IgD-negative memory B cell (primary cell): ENCODE measurements at regions not wholly inside any gene's neighbourhood (a gene's known extent, or its start where the extent isn't known, plus 50 kb on each side); places are given as distances from the start of the nearest gene placed in this dataset.
A peak's percentile ranks its signal among the peaks of the same experiment; 100 is the strongest.

Experiments used
- H3K27ac Mint-ChIP-seq, 3 donors: one replicate each; pipeline ENCODE4 v1.8.0; 2020 to 2022; ENCODE audit warnings: mild to moderate bottlenecking in 3 of 3, mixed read lengths in 3 of 3, moderate library complexity in 1 of 3
- H3K27me3 Mint-ChIP-seq: one replicate; pipeline ENCODE4 v1.8.0; 2021; ENCODE audit warnings: mixed read lengths
- H3K36me3 Mint-ChIP-seq: one replicate; pipeline ENCODE4 v1.8.0; 2020; ENCODE audit warnings: mild to moderate bottlenecking, mixed read lengths
- H3K4me1 Mint-ChIP-seq, 3 donors: one replicate each; pipeline ENCODE4 v1.8.0; 2020 to 2022; ENCODE audit warnings: mixed read lengths in 3 of 3, mild to moderate bottlenecking in 1 of 3
- H3K4me3 Mint-ChIP-seq, 4 donors: one replicate each; pipeline ENCODE4 v1.8.0; 2020 to 2022; ENCODE audit warnings: mild to moderate bottlenecking in 4 of 4, mixed read lengths in 4 of 4, moderate library complexity in 3 of 4
- H3K9me3 Mint-ChIP-seq, 3 donors: one replicate each; pipeline ENCODE4 v1.8.0; 2020 to 2021; ENCODE audit warnings: mixed read lengths in 3 of 3, mild to moderate bottlenecking in 1 of 3

- no peaks in the 10 kb centered on the region for H3K36me3 Mint-ChIP-seq
- peak overlapping the region; percentile 80 to 94 (median 84) for H3K4me3 Mint-ChIP-seq
- H3K27me3 Mint-ChIP-seq: no peaks in the 10 kb centered on the region
- peak overlapping the region; percentile 95 to 100 (median 99) for H3K27ac Mint-ChIP-seq
- peaks cover 26 to 40% (median 32%) of the 10 kb centered on the region in 3 donors for H3K4me1 Mint-ChIP-seq
- H3K9me3 Mint-ChIP-seq: no peaks in the 10 kb centered on the region
Measured at GRCh38 chr21:43353282-43354025, 73.5 kb downstream of the SIK1 start.

- Mint-ChIP-seq H3K4me1 (peaks cover 26 to 37% (median 31%) of the 10 kb centered on the region in 3 donors), H3K27me3 (no peaks in the 10 kb centered on the region), H3K9me3 (no peaks in the 10 kb centered on the region), H3K4me3 (peak overlapping the region; percentile 80 to 94 (median 84)), H3K27ac (peak overlapping the region; percentile 95 to 100 (median 99)), H3K36me3 (no peaks in the 10 kb centered on the region)
Measured at GRCh38 chr21:43352568-43353281, 74.2 kb downstream of the SIK1 start.

GRCh38 chr21:43352154-43352537, 74.8 kb downstream of the SIK1 start:
- Mint-ChIP-seq H3K27me3 (no peaks in the 10 kb centered on the region), H3K4me3 (peak overlapping the region in 2 of 4 donors; percentile 23 to 80), H3K9me3 (no peaks in the 10 kb centered on the region), H3K4me1 (peaks cover 26 to 37% (median 31%) of the 10 kb centered on the region in 3 donors), H3K27ac (peak overlapping the region; percentile 95 to 100 (median 99)), H3K36me3 (no peaks in the 10 kb centered on the region)

GRCh38 chr21:43351501-43352153, 75.3 kb downstream of the SIK1 start:
- H3K27ac Mint-ChIP-seq: peak overlapping the region; percentile 95 to 100 (median 99)
- H3K9me3 Mint-ChIP-seq: no peaks in the 10 kb centered on the region
- H3K27me3 Mint-ChIP-seq: no peaks in the 10 kb centered on the region
- H3K36me3 Mint-ChIP-seq: no peaks in the 10 kb centered on the region
- H3K4me3 Mint-ChIP-seq: peak overlapping the region in 1 of 4 donors; percentile 80
- peaks cover 26 to 36% (median 29%) of the 10 kb centered on the region in 3 donors for H3K4me1 Mint-ChIP-seq

GRCh38 chr21:43349644-43350043, 77.3 kb downstream of the SIK1 start:
- no peak overlapping the region for H3K4me3 Mint-ChIP-seq
- no peak overlapping the region for H3K27ac Mint-ChIP-seq
- no peaks in the 10 kb centered on the region for H3K27me3 Mint-ChIP-seq
- no peaks in the 10 kb centered on the region for H3K36me3 Mint-ChIP-seq
- peaks cover 15 to 21% (median 21%) of the 10 kb centered on the region in 3 donors for H3K4me1 Mint-ChIP-seq
- H3K9me3 Mint-ChIP-seq: no peaks in the 10 kb centered on the region

- Mint-ChIP-seq H3K27me3 (no peaks in the 10 kb centered on the region), H3K9me3 (no peaks in the 10 kb centered on the region), H3K4me1 (peaks cover 13 to 18% (median 17%) of the 10 kb centered on the region in 3 donors), H3K36me3 (no peaks in the 10 kb centered on the region), H3K4me3 (no peak overlapping the region), H3K27ac (peak overlapping the region in 1 of 3 donors; percentile 59)
Measured at GRCh38 chr21:43348801-43349261, 78.1 kb downstream of the SIK1 start.

GRCh38 chr21:43348170-43348766, 78.7 kb downstream of the SIK1 start:
- Mint-ChIP-seq H3K36me3 (no peaks in the 10 kb centered on the region), H3K4me3 (no peak overlapping the region), H3K27me3 (no peaks in the 10 kb centered on the region), H3K4me1 (peaks cover 13 to 18% (median 16%) of the 10 kb centered on the region in 3 donors), H3K9me3 (no peaks in the 10 kb centered on the region), H3K27ac (no peak overlapping the region)

GRCh38 chr21:43347461-43348169, 79.3 kb downstream of the SIK1 start:
- H3K27me3 Mint-ChIP-seq: no peaks in the 10 kb centered on the region
- H3K27ac Mint-ChIP-seq: peak overlapping the region in 1 of 3 donors; percentile 69
- H3K36me3 Mint-ChIP-seq: no peaks in the 10 kb centered on the region
- H3K4me3 Mint-ChIP-seq: no peak overlapping the region
- no peaks in the 10 kb centered on the region for H3K9me3 Mint-ChIP-seq
- peaks cover 7 to 12% (median 10%) of the 10 kb centered on the region in 3 donors for H3K4me1 Mint-ChIP-seq

- Mint-ChIP-seq H3K9me3 (no peaks in the 10 kb centered on the region), H3K4me3 (no peak overlapping the region), H3K4me1 (peaks cover 3 to 6% (median 4%) of the 10 kb centered on the region in 3 donors), H3K27ac (no peak overlapping the region), H3K36me3 (no peaks in the 10 kb centered on the region), H3K27me3 (no peaks in the 10 kb centered on the region)
Measured at GRCh38 chr21:43346551-43346950, 80.4 kb downstream of the SIK1 start.

- Mint-ChIP-seq H3K4me1 (peaks cover 0 to 5% (median 0%) of the 10 kb centered on the region in 3 donors), H3K9me3 (no peaks in the 10 kb centered on the region), H3K27me3 (no peaks in the 10 kb centered on the region), H3K4me3 (no peak overlapping the region), H3K36me3 (no peaks in the 10 kb centered on the region), H3K27ac (no peak overlapping the region)
Measured at GRCh38 chr21:43345746-43346409, 81.1 kb downstream of the SIK1 start.

- Mint-ChIP-seq H3K27me3 (no peaks in the 10 kb centered on the region), H3K9me3 (no peaks in the 10 kb centered on the region), H3K27ac (no peak overlapping the region), H3K4me3 (no peak overlapping the region), H3K36me3 (no peaks in the 10 kb centered on the region), H3K4me1 (peaks cover 0 to 5% (median 0%) of the 10 kb centered on the region in 3 donors)
Measured at GRCh38 chr21:43345046-43345745, 81.7 kb downstream of the SIK1 start.

GRCh38 chr21:43343992-43344886, 82.7 kb downstream of the SIK1 start:
- Mint-ChIP-seq H3K4me1 (peaks cover under 1 to 7% (median under 1%) of the 10 kb centered on the region in 3 donors), H3K4me3 (no peak overlapping the region), H3K36me3 (no peaks in the 10 kb centered on the region), H3K27ac (no peak overlapping the region), H3K9me3 (no peaks in the 10 kb centered on the region), H3K27me3 (no peaks in the 10 kb centered on the region)
